ENCODE measurements at regions not wholly inside any gene's neighbourhood (a gene's known extent, or its start where the extent isn't known, plus 50 kb on each side); places are given as distances from the start of the nearest gene placed in this dataset.

DNA sequence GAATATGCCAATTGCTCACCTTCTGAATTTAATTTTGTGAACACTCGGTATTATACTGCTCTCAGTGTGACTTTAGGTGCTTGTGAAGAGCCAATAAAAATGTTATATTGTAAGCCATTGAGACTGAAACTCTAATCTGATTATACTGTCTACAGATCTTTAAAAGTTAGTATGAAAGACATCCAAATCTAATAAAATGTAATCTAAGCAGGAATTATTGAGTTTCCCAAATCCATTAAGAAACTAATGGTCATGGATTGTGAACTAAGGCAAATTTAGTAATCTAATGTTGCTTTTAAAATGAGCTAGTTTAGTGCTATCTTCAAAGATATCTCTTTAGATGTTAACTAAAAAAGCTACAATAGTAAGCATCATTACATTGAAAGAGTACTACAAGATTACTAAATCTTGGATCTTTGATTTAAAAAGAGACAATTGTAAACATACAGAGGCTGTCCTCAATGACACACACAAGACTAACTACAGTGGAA lies 1132.4 kb upstream of the B3GALT2 start:
- TF ChIP-seq, protein P1, sequence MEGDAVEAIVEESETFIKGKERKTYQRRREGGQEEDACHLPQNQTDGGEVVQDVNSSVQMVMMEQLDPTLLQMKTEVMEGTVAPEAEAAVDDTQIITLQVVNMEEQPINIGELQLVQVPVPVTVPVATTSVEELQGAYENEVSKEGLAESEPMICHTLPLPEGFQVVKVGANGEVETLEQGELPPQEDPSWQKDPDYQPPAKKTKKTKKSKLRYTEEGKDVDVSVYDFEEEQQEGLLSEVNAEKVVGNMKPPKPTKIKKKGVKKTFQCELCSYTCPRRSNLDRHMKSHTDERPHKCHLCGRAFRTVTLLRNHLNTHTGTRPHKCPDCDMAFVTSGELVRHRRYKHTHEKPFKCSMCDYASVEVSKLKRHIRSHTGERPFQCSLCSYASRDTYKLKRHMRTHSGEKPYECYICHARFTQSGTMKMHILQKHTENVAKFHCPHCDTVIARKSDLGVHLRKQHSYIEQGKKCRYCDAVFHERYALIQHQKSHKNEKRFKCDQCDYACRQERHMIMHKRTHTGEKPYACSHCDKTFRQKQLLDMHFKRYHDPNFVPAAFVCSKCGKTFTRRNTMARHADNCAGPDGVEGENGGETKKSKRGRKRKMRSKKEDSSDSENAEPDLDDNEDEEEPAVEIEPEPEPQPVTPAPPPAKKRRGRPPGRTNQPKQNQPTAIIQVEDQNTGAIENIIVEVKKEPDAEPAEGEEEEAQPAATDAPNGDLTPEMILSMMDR (conservative IDR thresholded peaks at IDR 0.05; ENCODE audit: low read length): no peak
- no peak for TF ChIP-seq EZH2phosphoT487 (IDR thresholded peaks at IDR 0.05; ENCODE audit: borderline replicate concordance, low read depth, low read length)
